SK-MEL-5 (cell line): ENCODE measurements at regions not wholly inside any gene's neighbourhood (a gene's known extent, or its start where the extent isn't known, plus 50 kb on each side); places are given as distances from the start of the nearest gene placed in this dataset.
"Not testable (repeated sequence)": the region's sequence is repeated elsewhere in the genome, so short reads cannot be mapped to it uniquely, and the experiment has no call there.

Experiments
- DNase-seq: peaks from one replicate; pipeline ENCODE4 v3.0.0-alpha.2; 2016; ENCODE audit warnings: low read depth, low spot score
- in situ Hi-C: cut with HindIII; loops from 2 replicates; pipeline ENCODE4 v1.10.0; 2016; ENCODE audit warnings: low sequenced_read_pairs, high pct_unique_total_duplicates, low pct_unique_long_range_greater_than_20kb

GRCh38 chr16:79881107-79881506 lies 280.6 kb upstream of the MAF start:
- in situ Hi-C loops, DNase-seq: not testable (repeated sequence)

- DNase-seq, result no peak
- in situ Hi-C loops, result no loop called here
Measured at GRCh38 chr16:79876332-79876730, 275.8 kb upstream of the MAF start.

GRCh38 chr16:79874391-79874790 lies 273.9 kb upstream of the MAF start:
- in situ Hi-C loops, result no loop called here
- DNase-seq, result no peak

GRCh38 chr16:79873825-79874224 lies 273.3 kb upstream of the MAF start:
- no peak for DNase-seq
- in situ Hi-C loops, result no loop called here

- in situ Hi-C loops, result no loop called here
- DNase-seq, result no peak
Measured at GRCh38 chr16:79871906-79872305, 271.4 kb upstream of the MAF start.

GRCh38 chr16:79870016-79870886 lies 269.7 kb upstream of the MAF start:
- in situ Hi-C loops, result no loop called here
- no peak for DNase-seq

GRCh38 chr16:79869304-79870015 lies 268.9 kb upstream of the MAF start:
- no peak for DNase-seq
- in situ Hi-C loops, result no loop called here

GRCh38 chr16:79868841-79869240 lies 268.3 kb upstream of the MAF start:
- no peak for DNase-seq
- in situ Hi-C loops, result no loop called here

GRCh38 chr16:79867425-79867997 lies 267.0 kb upstream of the MAF start:
- no peak for DNase-seq
- in situ Hi-C loops, result no loop called here

GRCh38 chr16:79865918-79866317 lies 265.4 kb upstream of the MAF start:
- DNase-seq, result no peak
- in situ Hi-C loops, result no loop called here

- in situ Hi-C loops, result no loop called here
- no peak for DNase-seq
Measured at GRCh38 chr16:79864781-79865391, 264.3 kb upstream of the MAF start.

GRCh38 chr16:79864032-79864780 lies 263.7 kb upstream of the MAF start:
- in situ Hi-C loops, result no loop called here
- no peak for DNase-seq

- DNase-seq, result no peak
- in situ Hi-C loops, result no loop called here
Measured at GRCh38 chr16:79863128-79864031, 262.8 kb upstream of the MAF start.

GRCh38 chr16:79862601-79863000 lies 262.1 kb upstream of the MAF start:
- in situ Hi-C loops, result no loop called here
- no peak for DNase-seq

GRCh38 chr16:79856581-79856980 lies 256.0 kb upstream of the MAF start:
- in situ Hi-C loops, result no loop called here
- DNase-seq, result no peak

GRCh38 chr16:79850348-79850747 lies 249.8 kb upstream of the MAF start:
- DNase-seq, result no peak
- in situ Hi-C loops, result no loop called here

- no peak for DNase-seq
- in situ Hi-C loops, result no loop called here
Measured at GRCh38 chr16:79849119-79849518, 248.6 kb upstream of the MAF start.
